ENCODE measurements at regions not wholly inside any gene's neighbourhood (a gene's known extent, or its start where the extent isn't known, plus 50 kb on each side); places are given as distances from the start of the nearest gene placed in this dataset.

DNA sequence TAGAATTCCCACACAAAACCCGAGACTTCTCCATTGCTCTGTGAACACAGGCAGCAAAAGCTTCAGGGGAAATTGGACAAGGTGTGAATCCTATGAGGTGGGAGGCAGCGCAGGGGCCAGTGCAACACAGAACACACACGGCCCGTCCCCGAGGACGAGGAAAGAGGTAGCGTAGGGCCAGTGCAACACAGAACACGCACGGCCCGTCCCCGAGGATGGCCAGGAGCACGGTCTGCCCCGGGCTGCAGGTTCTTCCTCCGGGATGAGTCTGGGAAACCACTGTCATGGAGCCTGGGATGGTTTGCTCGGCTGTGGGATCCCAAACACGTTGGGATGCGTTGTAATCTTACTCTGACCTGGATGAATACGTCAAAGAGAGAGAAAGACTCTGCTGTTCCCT lies 432.1 kb downstream of the GLRX3 start:
- no peak for DNase-seq

DNA sequence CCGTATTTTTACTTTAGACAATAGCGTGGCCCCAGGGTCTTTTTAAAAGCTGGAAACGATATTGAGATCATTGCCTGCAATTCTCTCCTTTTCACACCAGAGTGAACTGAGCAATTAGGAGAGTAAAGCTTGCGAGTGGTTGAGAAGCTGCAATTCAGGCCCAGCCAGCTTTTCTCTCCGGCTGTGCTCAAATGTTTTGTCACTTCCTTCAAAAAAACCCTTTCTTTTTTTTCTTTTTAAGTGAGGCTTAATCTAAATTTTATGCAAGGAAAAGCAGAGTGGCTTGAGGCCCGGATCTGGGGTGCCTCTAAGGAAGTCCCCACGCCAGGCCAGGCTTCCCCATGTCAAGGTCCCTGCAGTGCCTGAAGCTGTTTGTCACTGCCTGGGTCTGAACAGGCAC lies 433.9 kb downstream of the GLRX3 start:
- DNase-seq = no peak

DNA sequence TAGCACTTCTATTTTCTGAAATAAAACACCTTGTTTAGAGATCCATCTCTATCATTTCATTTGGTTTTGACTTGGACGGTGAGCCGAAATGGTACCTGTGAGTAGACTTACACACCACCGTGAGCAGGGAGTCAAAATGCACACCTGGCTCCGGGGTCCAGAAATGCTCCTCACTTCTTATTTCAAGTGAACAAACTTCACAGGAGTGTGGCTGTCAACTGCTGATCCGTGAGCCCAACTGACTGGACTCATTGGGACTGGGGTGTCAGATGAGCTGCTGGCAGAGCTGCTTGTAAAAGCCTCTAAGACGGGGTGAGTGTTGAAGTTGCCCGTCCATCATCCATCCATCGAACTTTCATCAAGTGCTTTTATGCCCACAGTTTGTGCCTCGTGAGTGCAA lies 435.5 kb downstream of the GLRX3 start:
- DNase-seq = no peak

DNA sequence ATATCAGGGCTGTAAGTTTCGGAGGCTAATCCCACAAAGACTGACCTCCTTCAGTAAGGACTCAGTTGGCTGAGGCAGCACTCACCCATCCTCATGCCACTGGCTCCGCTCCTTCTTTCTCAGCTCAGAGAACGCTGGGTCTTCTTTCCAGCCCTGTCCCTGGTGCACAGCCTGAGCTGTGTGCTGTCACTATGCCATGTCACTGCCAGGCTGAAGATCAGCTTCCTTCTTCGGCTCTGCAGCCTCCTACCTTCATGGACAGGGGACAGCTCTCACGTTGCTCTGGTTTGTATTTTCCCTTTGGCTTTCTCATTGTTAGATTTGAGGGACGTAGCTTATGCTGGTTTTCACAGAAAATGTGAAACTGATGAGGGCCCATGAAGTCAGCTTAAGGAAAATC lies 437.3 kb downstream of the GLRX3 start:
- no peak for DNase-seq

DNA sequence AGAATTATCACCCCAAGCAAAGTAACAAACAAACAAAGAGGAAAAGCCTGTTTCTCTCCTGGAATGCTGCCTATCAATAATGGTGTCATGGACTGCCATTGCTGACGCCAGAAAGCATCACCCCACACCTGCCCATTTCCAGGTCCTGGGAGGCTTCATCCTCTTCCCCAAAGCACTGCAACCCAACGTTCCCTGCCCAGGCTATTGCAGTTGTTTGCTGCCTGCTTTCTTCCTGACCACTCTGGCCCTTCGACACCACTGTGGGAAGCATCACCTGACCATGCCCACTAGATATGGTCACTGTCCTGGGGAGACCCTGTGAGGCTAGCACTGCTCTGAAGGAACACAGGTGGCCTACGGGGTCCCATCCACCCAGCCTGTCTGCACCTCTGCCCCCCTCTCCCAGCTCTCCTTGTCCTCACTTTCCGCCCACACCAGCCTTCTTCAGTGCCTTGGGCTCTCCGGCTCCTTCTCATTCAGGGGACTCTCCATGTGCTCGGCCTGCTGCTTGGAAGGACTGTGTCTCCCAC lies 439.6 kb downstream of the GLRX3 start:
- DNase-seq = no peak

DNA sequence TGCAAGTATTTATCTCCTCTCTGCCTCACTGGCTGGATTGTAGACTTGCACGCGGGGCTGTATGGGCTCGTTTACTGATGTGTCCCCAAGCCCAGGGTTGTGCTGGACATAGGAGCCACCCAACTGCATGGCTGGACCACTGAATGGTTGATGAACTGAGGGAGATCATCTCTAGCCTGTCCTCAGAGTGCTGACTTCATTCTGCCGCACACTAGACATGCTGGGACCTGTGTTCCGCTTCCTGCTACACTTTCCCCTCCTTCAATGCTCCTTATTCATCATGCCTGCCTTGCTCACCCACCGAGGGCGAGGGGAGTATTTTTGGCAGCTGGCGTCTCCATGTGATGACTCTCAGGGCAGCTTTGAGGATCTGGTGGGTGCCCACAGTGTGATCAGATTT lies 440.2 kb downstream of the GLRX3 start:
- DNase-seq = no peak

DNA sequence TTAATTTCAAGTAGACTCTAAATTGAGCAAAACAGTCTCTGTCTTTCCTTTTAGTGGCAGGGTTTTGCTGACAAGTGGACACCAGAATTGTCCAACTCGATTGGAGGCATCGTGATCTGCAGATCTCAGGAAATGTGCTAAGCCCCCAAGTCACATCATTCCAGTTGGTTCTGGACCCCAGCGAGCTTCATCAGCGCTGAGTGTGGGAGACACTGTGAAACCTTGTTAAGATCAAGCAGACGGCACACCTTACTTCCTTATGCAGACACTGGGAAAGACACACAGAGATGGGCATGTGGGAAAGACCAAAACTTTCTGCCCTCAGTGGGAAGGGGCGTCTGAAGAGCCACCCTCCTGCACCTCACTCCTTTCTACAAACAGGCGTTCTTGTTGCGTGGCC lies 440.8 kb downstream of the GLRX3 start:
- DNase-seq = no peak

DNA sequence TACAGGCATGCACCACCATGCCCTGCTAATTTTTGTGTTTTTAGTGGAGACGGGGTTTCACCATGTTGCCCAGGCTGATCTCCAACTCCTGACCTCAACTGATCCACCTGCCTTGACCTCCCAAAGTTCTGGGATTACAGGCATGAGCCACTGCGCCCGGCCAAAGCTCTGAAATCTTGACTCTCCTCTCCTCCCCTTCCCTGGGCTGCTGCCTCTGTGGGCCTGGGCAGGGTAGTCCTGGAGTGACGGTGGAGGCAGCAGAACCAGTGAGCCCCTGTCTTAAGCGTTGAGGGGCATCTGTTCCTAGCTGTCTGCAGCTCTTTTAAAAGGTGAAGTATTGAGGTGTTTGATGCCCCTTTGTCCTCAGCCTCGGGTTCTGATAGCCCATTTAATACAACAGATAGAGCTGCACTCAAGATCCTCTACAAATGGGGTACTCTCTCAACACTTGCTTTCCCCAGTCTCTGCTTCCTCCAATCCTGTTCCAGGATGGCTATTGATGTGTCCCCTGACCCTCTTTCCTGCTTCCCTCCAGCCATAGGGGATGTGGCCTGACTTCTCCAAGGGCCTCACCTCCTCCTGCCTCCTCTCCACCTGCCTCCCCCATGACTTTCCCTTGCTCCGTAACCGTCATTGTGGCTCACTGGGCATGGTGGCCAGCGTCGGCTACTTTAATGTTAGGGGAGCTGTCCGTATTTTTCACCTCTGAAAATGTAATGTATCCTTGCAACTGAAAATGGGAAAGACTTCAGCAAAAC lies 442.5 kb downstream of the GLRX3 start:
- DNase-seq = no peak

DNA sequence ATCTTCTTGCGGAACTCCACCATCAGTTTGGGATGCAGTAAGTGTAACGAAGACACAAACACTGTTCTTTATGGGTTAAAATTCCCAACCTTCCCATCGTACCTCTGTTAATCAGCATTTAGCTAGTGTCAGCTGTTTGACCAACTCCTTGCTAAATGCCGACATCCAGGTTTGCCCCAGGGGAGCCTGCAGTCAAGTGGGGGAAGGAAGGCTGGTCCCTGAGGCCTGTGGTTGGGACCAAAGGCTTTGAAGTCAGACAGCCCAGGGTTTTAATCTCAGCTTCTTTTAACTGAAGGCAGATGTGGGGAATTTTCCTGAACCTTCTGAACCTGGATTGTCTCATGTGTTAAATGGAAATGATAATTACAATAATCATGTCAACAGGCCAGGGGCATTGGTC lies 443.7 kb downstream of the GLRX3 start:
- DNase-seq = no peak

DNA sequence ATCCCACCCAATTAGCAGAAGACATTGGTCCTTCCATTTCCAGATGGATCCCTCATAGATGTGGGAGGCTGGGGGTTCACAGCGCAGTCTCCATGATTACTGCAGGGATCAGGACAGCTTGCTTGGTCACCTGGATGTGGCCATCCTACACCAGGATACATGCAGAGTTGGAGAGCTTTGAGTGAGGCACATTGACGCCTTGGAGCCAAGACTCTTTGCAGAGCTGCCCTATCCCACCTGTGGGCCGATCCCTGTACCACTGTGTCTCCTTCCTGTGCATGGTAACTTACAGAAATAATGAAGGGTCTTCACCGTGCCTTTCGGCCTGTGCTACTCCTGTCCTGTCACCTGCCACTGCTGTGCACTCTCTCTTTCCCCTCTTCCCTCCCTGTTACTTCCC lies 444.8 kb downstream of the GLRX3 start:
- DNase-seq = no peak

DNA sequence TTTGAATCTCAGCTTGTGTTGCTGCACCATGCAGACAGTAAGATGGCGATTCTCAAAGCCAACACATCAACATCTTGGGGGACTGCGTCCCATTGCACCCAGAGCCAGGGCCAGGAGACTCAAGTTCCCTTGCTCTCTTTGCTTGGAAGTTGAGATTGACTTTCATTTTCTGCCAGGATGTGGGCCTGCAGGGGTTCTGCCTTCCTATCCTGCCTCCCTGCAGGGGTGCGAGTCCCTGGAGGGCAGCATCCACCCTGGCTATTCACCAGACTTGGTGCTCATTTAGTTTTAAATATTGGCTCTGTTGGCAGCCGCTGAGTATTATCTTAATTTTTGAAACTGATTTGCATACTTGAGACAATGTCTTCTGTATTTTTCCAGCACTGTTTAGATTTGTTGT lies 451.5 kb downstream of the GLRX3 start:
- no peak for DNase-seq

DNA sequence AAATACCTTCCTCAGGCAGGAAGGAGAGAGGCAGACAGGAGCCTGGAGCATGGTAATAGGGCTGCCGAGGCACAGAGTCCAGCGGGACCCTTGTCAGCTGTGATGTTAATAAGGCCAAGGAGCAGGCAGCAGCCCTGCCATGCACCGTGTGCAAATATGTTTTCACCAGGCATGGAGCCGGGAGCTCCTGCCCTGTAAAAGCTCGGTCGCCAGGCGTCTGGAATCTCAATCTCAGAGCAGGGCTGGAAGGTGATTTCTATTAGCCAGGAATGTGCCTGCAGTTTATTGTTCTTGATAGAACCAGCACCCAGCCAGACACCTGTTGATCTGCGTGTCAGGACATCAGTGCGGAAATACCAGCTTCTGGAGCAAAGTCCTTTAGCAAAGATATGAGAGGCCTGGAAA lies 469.8 kb downstream of the GLRX3 start:
- no peak for DNase-seq

DNA sequence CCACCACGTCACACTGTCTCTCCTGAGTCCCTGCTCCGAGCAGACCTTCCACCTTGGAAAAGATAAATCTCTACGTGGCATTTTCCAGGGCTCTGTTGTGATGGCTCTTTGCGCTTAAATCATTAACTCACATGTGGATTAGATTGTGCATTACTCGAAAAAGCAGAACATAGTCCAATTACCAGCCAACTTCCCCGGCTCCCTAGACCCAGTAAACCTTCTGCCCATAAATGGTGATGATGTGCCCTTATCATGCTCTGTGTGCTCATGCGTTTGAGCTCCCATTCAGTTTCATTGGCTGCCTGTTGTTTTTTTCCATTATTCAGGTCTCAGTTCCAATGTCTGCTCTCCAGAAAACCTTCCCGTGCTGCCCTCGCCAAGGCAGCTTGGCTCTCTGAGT lies 471.2 kb downstream of the GLRX3 start:
- DNase-seq = no peak

DNA sequence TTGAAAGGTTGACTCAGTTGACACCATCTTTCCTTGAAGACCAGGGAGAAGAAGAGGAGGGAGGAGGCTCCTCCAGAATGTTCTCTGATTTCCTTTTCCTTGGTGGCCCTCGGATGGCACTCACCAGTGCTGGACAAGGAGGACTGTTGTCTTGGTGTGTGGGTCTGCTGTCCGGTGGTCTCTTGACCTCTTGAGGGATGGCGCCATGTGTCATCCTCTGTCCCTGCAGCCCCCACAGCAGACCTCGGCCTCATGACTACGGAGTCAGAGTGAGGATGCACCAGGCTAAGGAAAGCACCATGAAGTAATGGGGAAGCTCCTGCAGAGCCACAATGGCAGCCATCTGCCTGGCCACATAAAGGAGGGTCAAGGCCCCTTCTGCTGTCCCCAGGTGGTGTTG lies 475.0 kb downstream of the GLRX3 start:
- no peak for DNase-seq

DNA sequence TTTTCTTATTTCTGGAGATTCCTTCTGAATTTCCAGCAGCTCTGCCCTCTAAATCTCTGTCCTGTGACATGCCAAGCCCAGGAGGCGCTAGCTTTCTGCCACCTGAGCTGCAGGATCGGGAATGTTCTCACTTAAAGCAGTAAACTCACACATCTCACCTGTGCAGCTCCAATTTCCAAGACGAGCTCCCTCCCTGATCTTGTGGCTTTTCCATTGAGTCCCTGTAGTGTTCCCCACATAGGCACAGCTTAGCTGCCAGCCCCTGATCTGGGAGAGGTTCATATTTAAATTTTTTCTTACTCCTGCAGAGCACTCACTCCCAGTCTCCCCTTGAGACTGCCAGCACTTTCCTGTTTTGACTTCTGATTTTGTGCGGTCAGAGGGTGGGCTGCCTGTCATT lies 479.3 kb downstream of the GLRX3 start:
- DNase-seq = no peak

DNA sequence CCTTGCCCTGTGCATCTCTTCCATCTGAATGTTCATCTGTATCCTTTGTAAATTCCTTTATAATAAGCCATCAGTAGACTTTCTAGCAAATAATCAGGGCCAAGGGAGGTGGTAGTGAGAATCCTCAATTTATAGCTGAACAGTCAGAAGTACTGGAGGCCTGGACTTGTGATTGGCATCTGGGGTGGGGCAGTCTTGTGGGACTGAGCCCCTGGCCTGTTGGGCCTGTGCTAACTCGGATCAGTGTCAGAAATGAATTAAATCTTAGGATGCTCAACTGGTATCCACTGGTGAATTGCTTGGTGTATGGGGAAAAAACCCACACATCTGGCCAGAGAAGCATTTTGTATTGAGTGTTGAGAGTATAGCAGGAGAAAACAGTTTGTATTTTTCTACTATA lies 481.8 kb downstream of the GLRX3 start:
- no peak for DNase-seq

DNA sequence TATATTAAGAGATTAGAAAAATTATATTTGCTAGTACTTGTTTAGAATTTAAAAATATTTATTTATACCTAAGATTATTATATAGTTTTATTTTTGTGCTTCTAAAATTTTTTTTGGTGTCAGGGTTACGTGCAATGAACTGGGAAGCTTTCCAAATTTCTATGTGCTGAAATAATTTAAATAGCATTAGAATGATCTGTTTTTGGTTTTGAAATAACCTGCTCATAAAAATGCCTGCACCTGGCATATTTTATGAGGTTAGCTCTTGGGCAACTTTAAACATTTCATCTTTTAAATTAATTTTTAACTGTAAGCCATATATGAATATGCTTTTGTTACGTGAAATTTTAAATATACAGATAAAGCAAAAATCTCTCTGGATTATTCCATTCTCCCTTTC lies 482.5 kb downstream of the GLRX3 start:
- no peak for DNase-seq

DNA sequence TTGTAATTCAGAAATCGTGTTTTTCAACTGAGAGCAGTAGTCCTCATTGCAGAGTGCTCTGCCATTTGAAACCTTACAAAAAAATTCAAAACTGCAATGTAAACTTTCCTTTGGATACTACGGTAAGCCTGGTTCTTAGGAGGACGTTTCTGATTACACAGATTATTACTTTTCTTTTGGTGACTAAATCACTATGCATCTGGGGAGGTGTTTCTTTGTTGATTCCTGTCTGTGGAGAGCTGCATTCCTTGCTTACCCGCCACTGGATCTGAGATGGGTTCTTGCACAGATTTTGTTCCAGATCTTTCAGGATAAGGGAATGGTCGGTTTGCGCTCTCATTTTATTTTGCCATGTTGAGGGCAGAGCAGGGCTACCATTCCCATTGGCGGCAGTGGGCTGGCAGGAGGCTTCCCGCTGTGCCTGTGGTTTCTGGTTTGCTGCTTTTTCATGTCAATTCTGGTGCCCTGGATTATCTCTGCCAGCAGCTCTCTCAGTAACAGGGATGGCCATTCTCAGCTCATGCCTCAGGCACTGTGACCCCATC lies 485.1 kb downstream of the GLRX3 start:
- no peak for DNase-seq

DNA sequence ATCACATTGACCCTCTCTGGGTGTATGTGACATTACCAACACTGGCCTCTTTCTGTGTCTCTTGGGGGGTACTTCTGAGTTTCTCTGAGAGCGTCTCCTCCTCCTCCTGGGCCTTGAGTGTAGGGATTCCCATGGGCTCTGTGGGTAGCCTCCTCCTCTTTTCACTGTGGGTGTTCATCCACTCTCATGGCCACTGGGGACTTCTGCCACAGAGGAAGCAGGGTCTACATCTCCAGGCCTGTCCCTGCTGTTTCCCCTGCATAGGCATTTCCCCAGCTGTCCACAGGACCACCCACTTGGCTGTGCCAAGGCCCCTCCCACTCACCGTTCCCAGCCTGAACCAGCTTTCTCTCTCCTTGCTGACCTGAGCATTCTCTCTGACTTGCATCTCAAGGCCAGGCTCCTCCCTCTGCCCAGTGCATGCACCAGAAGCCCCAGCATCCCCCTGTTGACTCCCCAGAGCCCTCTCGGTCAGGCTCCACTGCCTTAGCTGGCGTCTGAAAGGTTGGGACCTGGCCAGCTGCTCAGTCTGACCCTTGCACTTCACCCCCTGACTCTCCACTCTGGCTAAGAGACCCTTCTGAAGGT lies 487.6 kb downstream of the GLRX3 start:
- DNase-seq = no peak

DNA sequence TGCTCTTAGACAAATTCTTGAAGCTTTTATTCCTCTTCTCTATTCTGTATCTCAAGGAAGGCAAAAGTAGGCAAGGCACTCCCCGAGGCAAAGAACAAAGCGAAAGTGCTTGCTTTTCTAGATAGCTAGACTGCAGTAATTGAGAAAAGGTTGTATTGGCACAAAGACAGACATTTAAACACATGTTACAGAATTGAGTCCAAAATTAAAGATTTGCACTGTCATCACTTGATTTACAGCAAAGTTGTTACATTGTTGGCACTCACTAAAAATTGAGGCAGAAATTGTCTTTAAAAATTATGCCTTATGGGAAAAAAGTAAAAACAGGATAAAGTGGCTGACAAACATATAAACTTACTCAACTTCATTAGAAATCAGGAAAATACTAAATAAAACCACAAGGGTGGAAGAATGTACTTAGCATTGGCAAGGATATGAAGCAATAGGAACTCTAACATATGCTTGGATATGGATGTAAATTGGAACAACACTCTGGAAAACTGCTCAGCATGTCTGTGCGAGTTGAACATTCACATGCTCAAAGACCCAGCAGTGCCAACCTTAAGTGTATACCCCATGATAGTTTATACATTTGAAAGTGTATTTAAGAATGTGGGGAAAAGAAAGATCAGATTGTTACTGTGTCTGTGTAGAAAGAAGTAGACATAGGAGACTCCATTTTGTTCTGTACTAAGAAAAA lies 491.3 kb downstream of the GLRX3 start:
- no peak for DNase-seq

DNA sequence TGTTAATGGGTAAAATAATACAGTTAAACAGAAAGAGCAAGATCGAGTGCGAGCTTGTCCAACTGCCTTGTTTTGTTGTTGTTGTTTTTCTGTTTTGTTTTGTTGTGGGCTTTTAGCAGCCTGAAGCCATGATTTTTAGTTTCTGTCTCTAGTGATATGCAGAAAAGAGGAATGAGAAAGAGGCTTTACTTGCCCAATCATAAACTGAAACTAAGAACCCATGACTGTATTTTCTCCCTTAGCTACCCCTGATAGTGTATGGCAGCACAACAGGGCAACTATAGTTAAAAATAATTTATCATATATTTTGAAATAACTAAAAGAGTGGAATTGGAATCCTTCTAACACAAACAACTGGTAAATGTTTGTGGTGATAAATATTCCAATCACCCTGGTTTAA lies 493.9 kb downstream of the GLRX3 start:
- DNase-seq = no peak

DNA sequence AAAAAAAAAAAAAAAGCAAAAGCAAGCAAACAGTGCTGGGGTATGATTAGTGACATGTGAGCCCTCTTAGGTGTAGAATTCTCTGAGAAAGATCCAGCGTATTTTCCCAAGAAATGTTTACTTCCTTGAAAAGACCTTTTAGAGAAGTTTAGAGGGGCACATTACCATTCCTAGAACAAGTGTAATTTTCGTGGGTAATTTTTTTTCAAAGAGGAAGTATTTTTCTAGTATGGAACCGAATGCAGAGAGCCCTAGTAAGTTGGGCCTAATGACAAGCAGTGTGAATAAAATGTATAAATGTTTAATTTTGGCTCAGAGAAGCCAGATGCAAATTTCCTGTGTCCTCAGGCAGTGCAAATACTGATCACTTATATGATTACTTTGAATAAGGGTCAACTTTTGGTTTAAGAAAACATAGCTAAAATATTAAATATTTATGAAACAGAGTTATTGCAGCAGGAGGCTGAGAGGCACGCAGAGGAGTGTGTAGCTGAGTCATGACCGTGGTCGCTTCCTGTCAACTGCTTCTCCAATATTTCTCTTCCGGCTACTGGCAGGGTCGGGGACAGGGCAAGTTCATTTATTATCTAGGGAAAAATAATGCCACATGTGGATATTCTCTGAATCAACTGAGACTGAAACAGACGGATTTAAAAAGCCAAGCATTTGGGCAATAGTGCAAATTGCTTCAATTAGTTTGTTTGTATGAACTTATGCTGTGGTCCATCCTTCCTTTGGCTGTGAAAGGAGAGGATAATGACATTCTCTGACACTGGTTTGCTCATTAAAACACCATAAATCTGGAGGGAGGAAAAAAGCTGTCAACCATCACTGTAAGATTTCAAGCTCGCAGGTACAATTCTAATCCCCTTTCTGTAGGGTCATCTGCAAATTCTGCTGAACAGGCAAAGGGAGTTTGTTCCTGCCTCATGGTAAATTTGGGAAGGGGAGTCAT lies 495.2 kb downstream of the GLRX3 start:
- DNase-seq = no peak

DNA sequence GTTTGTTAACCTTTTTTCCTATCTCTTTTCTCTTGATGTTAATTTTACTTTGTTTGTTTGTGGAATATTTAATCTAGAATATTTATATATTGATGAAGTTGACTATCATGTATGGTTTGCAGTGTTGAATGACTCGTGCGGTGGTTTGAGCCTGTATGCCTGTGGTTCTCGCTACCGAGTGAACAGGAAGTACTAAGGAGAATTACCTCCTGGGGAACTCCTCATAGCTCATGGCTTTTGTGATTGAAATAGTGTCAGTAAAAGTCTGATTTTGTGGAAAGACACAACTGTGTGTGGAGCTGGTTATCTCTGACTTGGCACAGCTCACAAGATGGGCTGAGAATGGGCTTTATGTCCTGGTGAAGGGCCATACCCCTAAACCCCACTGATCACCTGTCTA lies 498.6 kb downstream of the GLRX3 start:
- no peak for DNase-seq

All from NCI-H1417 (cell line).